Bronchial epithelial cell (primary cell): ENCODE measurements at regions not wholly inside any gene's neighbourhood (a gene's known extent, or its start where the extent isn't known, plus 50 kb on each side); places are given as distances from the start of the nearest gene placed in this dataset.

Experiments
- DNase-seq: peaks from one replicate; pipeline ENCODE4 v3.0.0-alpha.2; 2010; ENCODE audit warnings: low read depth
- FAIRE-seq: peaks from 2 replicates; lab custom pipeline; 2011; peaks lifted over from hg19 to GRCh38; lab: Jason Lieb, UNC
- H3K27me3 ChIP-seq: 2 replicates; pipeline ENCODE4 v1.5.1; 2011; ENCODE audit warnings: low read length; ENCODE audit not compliant: control insufficient read depth, insufficient read depth
- H3K36me3 ChIP-seq: 2 replicates; pipeline ENCODE4 v1.5.1; 2011; ENCODE audit warnings: low read length; ENCODE audit not compliant: control insufficient read depth, insufficient read depth
- H3K4me3 ChIP-seq: 2 replicates; pipeline ENCODE4 v1.5.1; 2011; ENCODE audit warnings: mild to moderate bottlenecking, low read depth, low read length, control low read depth
- CTCF ChIP-seq: IDR thresholded peaks from 2 replicates; pipeline ENCODE4 v1.5.1; 2011; ENCODE audit warnings: mild to moderate bottlenecking, moderate library complexity, low read length, control low read depth, inconsistent platforms; ENCODE audit not compliant: insufficient read depth, severe bottlenecking

DNA sequence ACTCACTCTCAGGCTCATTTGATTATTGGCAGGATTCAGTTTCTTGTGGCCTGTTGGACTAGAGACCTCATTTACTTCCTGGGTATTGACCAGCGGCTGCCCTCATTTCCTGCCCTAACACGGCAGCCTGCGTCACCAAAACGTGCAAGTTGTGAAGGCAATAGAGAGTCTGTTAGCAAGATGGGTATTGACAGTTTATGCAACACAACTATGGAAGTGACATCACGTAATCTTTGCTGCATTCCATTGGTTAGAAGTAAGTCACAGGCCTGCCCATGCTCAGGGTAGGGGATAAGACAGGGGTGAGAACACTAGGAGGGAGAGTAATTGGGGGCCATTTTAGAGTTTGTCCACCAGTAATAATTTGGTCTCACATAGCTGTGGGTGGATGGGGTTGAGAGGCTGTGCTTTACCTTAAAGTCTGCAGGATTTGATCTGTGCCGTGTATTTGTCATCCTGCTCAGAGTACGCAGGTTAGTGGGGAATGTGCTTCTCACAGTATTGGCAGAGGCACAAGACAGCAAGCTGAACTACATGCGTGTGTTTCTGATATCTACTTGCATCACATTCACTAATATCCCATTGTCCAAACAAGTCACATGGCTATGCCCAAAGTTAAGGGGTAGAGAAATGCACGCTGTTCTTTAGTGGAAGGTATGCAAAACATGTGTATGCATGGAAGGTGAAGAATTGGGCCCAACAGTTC, 83.3 kb downstream of the EDEM1 start:
- DNase-seq (no peak), FAIRE-seq (no peak)
- no peak overlapping the region for H3K4me3 ChIP-seq
- H3K36me3 ChIP-seq: no peaks in the 10 kb centered on the region
- no peaks in the 10 kb centered on the region for H3K27me3 ChIP-seq
- TF ChIP-seq CTCF: no peak

DNA sequence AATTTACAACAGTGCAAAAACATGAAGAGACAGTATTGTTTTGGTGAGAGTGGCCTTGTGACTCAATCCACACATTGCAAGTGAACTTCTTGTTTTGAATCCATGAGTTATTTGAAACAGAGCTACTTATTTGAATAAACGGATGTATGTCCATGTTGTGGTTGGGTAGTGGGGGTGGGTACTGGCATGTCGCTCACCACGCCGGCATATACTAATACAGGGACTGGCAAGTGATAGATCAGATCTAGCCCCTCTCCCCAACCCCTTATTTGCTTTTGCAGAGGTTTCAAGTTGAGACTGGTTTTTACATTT, 83.8 kb downstream of the EDEM1 start:
- DNase-seq (no peak), FAIRE-seq (no peak)
- no peak for TF ChIP-seq CTCF

GRCh38 chr3:5272387-5272786, 84.9 kb downstream of the EDEM1 start:
- Histone ChIP-seq H3K27me3 (no peaks in the 10 kb centered on the region), H3K4me3 (no peak overlapping the region), H3K36me3 (no peaks in the 10 kb centered on the region)
- FAIRE-seq (no peak), DNase-seq (no peak)
- no peak for TF ChIP-seq CTCF

More for the DNA sequence above, 83.8 kb downstream of the EDEM1 start:
- H3K4me3 ChIP-seq: no peak overlapping the region
- H3K36me3 ChIP-seq: no peaks in the 10 kb centered on the region
- no peaks in the 10 kb centered on the region for H3K27me3 ChIP-seq

DNA sequence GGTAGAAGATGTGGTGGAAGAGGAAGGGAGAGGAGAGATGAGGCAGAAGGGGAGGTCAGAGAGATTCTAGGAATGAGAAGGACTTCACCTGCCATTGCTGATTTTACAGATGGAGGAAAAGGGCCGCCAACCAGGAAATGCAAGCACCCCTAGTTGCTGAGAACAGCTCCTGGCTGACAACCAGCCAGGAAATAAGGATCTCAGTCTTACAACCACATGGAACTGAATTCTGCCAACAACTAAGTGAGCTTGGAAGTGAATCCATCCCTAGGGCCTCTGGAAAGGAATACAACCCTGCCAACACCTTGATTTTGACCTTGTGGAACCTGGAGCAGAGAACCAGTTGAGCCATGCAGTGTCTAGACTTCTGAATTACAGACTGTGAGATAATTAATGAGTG, 86.6 kb downstream of the EDEM1 start:
- DNase-seq (no peak), FAIRE-seq (no peak)
- Histone ChIP-seq H3K36me3 (no peaks in the 10 kb centered on the region), H3K27me3 (no peaks in the 10 kb centered on the region), H3K4me3 (no peak overlapping the region)
- TF ChIP-seq CTCF: no peak

DNA sequence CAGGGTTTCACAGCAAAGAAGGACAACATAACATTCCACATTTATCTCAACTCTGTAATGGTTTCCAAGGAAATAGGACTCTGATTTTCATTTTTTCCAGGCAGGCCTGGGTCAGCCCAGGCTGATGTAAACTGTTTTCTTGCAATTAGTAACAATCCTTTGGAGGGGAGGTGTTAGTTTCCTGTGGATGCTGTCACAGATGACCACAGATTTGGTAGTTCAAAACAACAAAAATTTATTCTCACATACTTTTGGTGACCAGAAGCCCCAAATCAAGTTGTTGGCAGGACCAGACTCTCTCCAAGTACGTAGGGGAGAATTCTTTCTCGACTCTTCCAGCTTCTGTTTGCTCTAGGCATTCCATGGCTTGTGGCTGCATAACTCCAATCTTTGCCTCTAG, 88.0 kb downstream of the EDEM1 start:
- no peak for TF ChIP-seq CTCF
- Histone ChIP-seq H3K4me3 (no peak overlapping the region), H3K27me3 (no peaks in the 10 kb centered on the region), H3K36me3 (no peaks in the 10 kb centered on the region)
- no peak for FAIRE-seq
- no peak for DNase-seq

- Histone ChIP-seq H3K4me3 (no peak overlapping the region), H3K36me3 (no peaks in the 10 kb centered on the region), H3K27me3 (no peaks in the 10 kb centered on the region)
- no peak for FAIRE-seq
- no peak for DNase-seq
- TF ChIP-seq CTCF: no peak
Measured at GRCh38 chr3:5276934-5277333, 89.4 kb downstream of the EDEM1 start.
